Fibroblast of lung (primary cell): ENCODE measurements at regions not wholly inside any gene's neighbourhood (a gene's known extent, or its start where the extent isn't known, plus 50 kb on each side); places are given as distances from the start of the nearest gene placed in this dataset.
"Not testable (repeated sequence)": the region's sequence is repeated elsewhere in the genome, so short reads cannot be mapped to it uniquely, and the experiment has no call there.

Experiments used
- DNase-seq, 2 donors: peaks; one replicate each; pipeline versions ENCODE4 v3.0.0 to v3.0.0-alpha.2; 2010; ENCODE audit warnings: low read depth in 2 of 2
- H2AFZ ChIP-seq: 2 replicates; pipeline ENCODE4 v1.5.1; 2012; ENCODE audit warnings: low read length, control low read depth, inconsistent platforms
- H3K27ac ChIP-seq: 2 replicates; pipeline ENCODE4 v1.5.1; 2011; ENCODE audit warnings: low read length, control low read depth; ENCODE audit not compliant: insufficient read depth
- H3K27me3 ChIP-seq: 2 replicates; pipeline ENCODE4 v1.5.1; 2011; ENCODE audit warnings: mild to moderate bottlenecking, low read length; ENCODE audit not compliant: control insufficient read depth, insufficient read depth
- H3K36me3 ChIP-seq: 2 replicates; pipeline ENCODE4 v1.5.1; 2011; ENCODE audit warnings: low read length; ENCODE audit not compliant: control insufficient read depth, insufficient read depth
- H3K4me1 ChIP-seq: 2 replicates; pipeline ENCODE4 v1.5.1; 2011; ENCODE audit warnings: low read length; ENCODE audit not compliant: control insufficient read depth, insufficient read depth; ENCODE audit errors: extremely low read depth
- H3K4me2 ChIP-seq: 2 replicates; pipeline ENCODE4 v1.5.1; 2011; ENCODE audit warnings: low read length, control low read depth; ENCODE audit not compliant: insufficient read depth; ENCODE audit errors: extremely low read depth
- H3K4me3 ChIP-seq, 4 experiments: fragments of 200-600 bp in 1 of 4; sonication (generic) in 1 of 4; replicated peaks in 1 of 4; 2 replicates each; pipeline ENCODE4 v1.5.1; 2011 to 2016; ENCODE audit warnings: low read length in 4 of 4, low read depth in 3 of 4, mild to moderate bottlenecking in 3 of 4, control low read depth in 2 of 4, inconsistent platforms in 1 of 4, mixed read lengths in 1 of 4; ENCODE audit not compliant: insufficient read depth in 1 of 4; ENCODE audit errors: control extremely low read depth in 1 of 4
- H3K79me2 ChIP-seq: 2 replicates; pipeline ENCODE4 v1.5.1; 2012; ENCODE audit warnings: mild to moderate bottlenecking, low read length, inconsistent platforms; ENCODE audit not compliant: control insufficient read depth, insufficient read depth
- H3K9ac ChIP-seq: 2 replicates; pipeline ENCODE4 v1.5.1; 2011; ENCODE audit warnings: mild to moderate bottlenecking, low read length, control low read depth; ENCODE audit not compliant: insufficient read depth
- H3K9me3 ChIP-seq: 2 replicates; pipeline ENCODE4 v1.5.1; 2012; ENCODE audit warnings: low read depth, low read length; ENCODE audit not compliant: control insufficient read depth, insufficient read depth
- H4K20me1 ChIP-seq: 2 replicates; pipeline ENCODE4 v1.5.1; 2011; ENCODE audit warnings: low read length; ENCODE audit not compliant: control insufficient read depth, insufficient read depth; ENCODE audit errors: extremely low read depth
- CTCF ChIP-seq, 2 donors: IDR thresholded peaks in 1 of 2; conservative IDR thresholded peaks in 1 of 2; 1 replicate in 1 of 2; 2 replicates in 1 of 2; pipeline ENCODE4 v1.5.1; 2011 to 2012; ENCODE audit warnings: low read length in 2 of 2, control low read depth in 1 of 2, inconsistent platforms in 1 of 2, low read depth in 1 of 2, mild to moderate bottlenecking in 1 of 2
- EZH2 ChIP-seq: IDR thresholded peaks from 2 replicates; pipeline ENCODE4 v1.5.1; 2012; ENCODE audit warnings: low read length, control low read depth, mild to moderate bottlenecking; ENCODE audit errors: missing control alignments

- H2AFZ ChIP-seq = no peak overlapping the region
- no peak overlapping the region for H3K27ac ChIP-seq
- no peak overlapping the region for H3K9ac ChIP-seq
- no peak for TF ChIP-seq CTCF (conservative IDR thresholded peaks at IDR 0.05 in 1 of 2, IDR thresholded peaks at IDR 0.05 in 1 of 2; ENCODE audit: low read depth in 1 of 2, low read length in 2 of 2)
- TF ChIP-seq EZH2 = no peak
- H3K4me1 ChIP-seq = no peaks in the 10 kb centered on the region
- DNase-seq = no peak
- H4K20me1 ChIP-seq = no peaks in the 10 kb centered on the region
- no peaks in the 10 kb centered on the region for H3K36me3 ChIP-seq
- no peaks in the 10 kb centered on the region for H3K9me3 ChIP-seq
- no peak overlapping the region for H3K4me2 ChIP-seq
- H3K79me2 ChIP-seq = no peaks in the 10 kb centered on the region
- no peak overlapping the region for H3K4me3 ChIP-seq
- no peaks in the 10 kb centered on the region for H3K27me3 ChIP-seq
These were observed 165.2 kb downstream of the GOLGA6L4 start for GRCh38 chr15:84400820-84401219.

GRCh38 chr15:84401461-84401860 is 165.9 kb downstream of the GOLGA6L4 start:
- not testable (repeated sequence) for DNase-seq, H3K9me3 ChIP-seq, H3K4me3 ChIP-seq, H3K27ac ChIP-seq, H2AFZ ChIP-seq, H3K4me1 ChIP-seq, H3K4me2 ChIP-seq, H3K27me3 ChIP-seq, H3K9ac ChIP-seq, H3K79me2 ChIP-seq, H3K36me3 ChIP-seq, H4K20me1 ChIP-seq

GRCh38 chr15:84401891-84402840 is 166.6 kb downstream of the GOLGA6L4 start:
- not testable (repeated sequence) for H3K27me3 ChIP-seq, H3K4me2 ChIP-seq, H4K20me1 ChIP-seq, H3K4me3 ChIP-seq, H3K27ac ChIP-seq, H3K4me1 ChIP-seq, H3K36me3 ChIP-seq, DNase-seq, H3K79me2 ChIP-seq, H3K9ac ChIP-seq, H3K9me3 ChIP-seq, H2AFZ ChIP-seq
